ENCODE measurements at regions not wholly inside any gene's neighbourhood (a gene's known extent, or its start where the extent isn't known, plus 50 kb on each side); places are given as distances from the start of the nearest gene placed in this dataset.

- Histone ChIP-seq H3K27me3 (ENCODE audit: control insufficient read depth in 2 of 2, insufficient read depth in 1 of 2, low read length in 1 of 2) (no peaks in the 10 kb centered on the region), H3K4me3 (ENCODE audit: low read length in 2 of 2) (no peak overlapping the region), H3K4me1 (ENCODE audit: control insufficient read depth in 2 of 2, insufficient read depth in 2 of 2, low read length in 2 of 2) (no peaks in the 10 kb centered on the region), H3K27ac (ENCODE audit: low read depth in 1 of 2, low read length in 1 of 2) (no peak overlapping the region), H3K9me3 (ENCODE audit: control insufficient read depth in 2 of 2, insufficient read depth in 1 of 2, low read length in 1 of 2) (no peaks in the 10 kb centered on the region), H3K36me3 (ENCODE audit: control insufficient read depth in 2 of 2, insufficient read depth in 2 of 2, low read length in 1 of 2) (no peaks in the 10 kb centered on the region)
- 92% methylated on average over 3 of the region's 3 CpGs for WGBS
- DNase-seq (ENCODE audit: low read depth in 6 of 9, low spot score in 9 of 9), result no peak
Observed at GRCh38 chr4:166366012-166366411, 493.0 kb downstream of the TLL1 start.

- Histone ChIP-seq H3K4me3 (ENCODE audit: low read length in 2 of 2) (no peak overlapping the region), H3K27ac (ENCODE audit: low read depth in 1 of 2, low read length in 1 of 2) (no peak overlapping the region), H3K4me1 (ENCODE audit: control insufficient read depth in 2 of 2, insufficient read depth in 2 of 2, low read length in 2 of 2) (no peaks in the 10 kb centered on the region), H3K27me3 (ENCODE audit: control insufficient read depth in 2 of 2, insufficient read depth in 1 of 2, low read length in 1 of 2) (no peaks in the 10 kb centered on the region), H3K36me3 (ENCODE audit: control insufficient read depth in 2 of 2, insufficient read depth in 2 of 2, low read length in 1 of 2) (no peaks in the 10 kb centered on the region), H3K9me3 (ENCODE audit: control insufficient read depth in 2 of 2, insufficient read depth in 1 of 2, low read length in 1 of 2) (peaks cover 0 to 23% of the 10 kb centered on the region in 2 donors)
- WGBS, result 98% methylated on average over 1 of the region's 1 CpG
- no peak for DNase-seq (ENCODE audit: low read depth in 6 of 9, low spot score in 9 of 9)
Observed at GRCh38 chr4:166377578-166377977, 504.5 kb downstream of the TLL1 start.

GRCh38 chr4:166386491-166387360, 513.7 kb downstream of the TLL1 start:
- no peak for DNase-seq (ENCODE audit: low read depth in 6 of 9, low spot score in 9 of 9)
- Histone ChIP-seq H3K27me3 (ENCODE audit: control insufficient read depth in 2 of 2, insufficient read depth in 1 of 2, low read length in 1 of 2) (no peaks in the 10 kb centered on the region), H3K4me1 (ENCODE audit: control insufficient read depth in 2 of 2, insufficient read depth in 2 of 2, low read length in 2 of 2) (no peaks in the 10 kb centered on the region), H3K36me3 (ENCODE audit: control insufficient read depth in 2 of 2, insufficient read depth in 2 of 2, low read length in 1 of 2) (no peaks in the 10 kb centered on the region), H3K27ac (ENCODE audit: low read depth in 1 of 2, low read length in 1 of 2) (no peak overlapping the region), H3K4me3 (ENCODE audit: low read length in 2 of 2) (no peak overlapping the region), H3K9me3 (ENCODE audit: control insufficient read depth in 2 of 2, insufficient read depth in 1 of 2, low read length in 1 of 2) (no peaks in the 10 kb centered on the region)
- 77% methylated on average over 6 of the region's 6 CpGs for WGBS

- Histone ChIP-seq H3K27ac (ENCODE audit: low read depth in 1 of 2, low read length in 1 of 2) (no peak overlapping the region), H3K36me3 (ENCODE audit: control insufficient read depth in 2 of 2, insufficient read depth in 2 of 2, low read length in 1 of 2) (no peaks in the 10 kb centered on the region), H3K27me3 (ENCODE audit: control insufficient read depth in 2 of 2, insufficient read depth in 1 of 2, low read length in 1 of 2) (no peaks in the 10 kb centered on the region), H3K4me1 (ENCODE audit: control insufficient read depth in 2 of 2, insufficient read depth in 2 of 2, low read length in 2 of 2) (no peaks in the 10 kb centered on the region), H3K4me3 (ENCODE audit: low read length in 2 of 2) (no peak overlapping the region), H3K9me3 (ENCODE audit: control insufficient read depth in 2 of 2, insufficient read depth in 1 of 2, low read length in 1 of 2) (no peaks in the 10 kb centered on the region)
- WGBS, result 83% methylated on average over 1 of the region's 1 CpG
- DNase-seq (ENCODE audit: low read depth in 6 of 9, low spot score in 9 of 9), result no peak
Observed at GRCh38 chr4:166391501-166391900, 518.5 kb downstream of the TLL1 start.

GRCh38 chr4:166399021-166399420, 526.0 kb downstream of the TLL1 start:
- no peaks in the 10 kb centered on the region for H3K36me3 ChIP-seq (ENCODE audit: control insufficient read depth in 2 of 2, insufficient read depth in 2 of 2, low read length in 1 of 2)
- no peaks in the 10 kb centered on the region for H3K27me3 ChIP-seq (ENCODE audit: control insufficient read depth in 2 of 2, insufficient read depth in 1 of 2, low read length in 1 of 2)
- WGBS, result 75% methylated on average over 1 of the region's 1 CpG
- no peaks in the 10 kb centered on the region for H3K4me1 ChIP-seq (ENCODE audit: control insufficient read depth in 2 of 2, insufficient read depth in 2 of 2, low read length in 2 of 2)
- DNase-seq (ENCODE audit: low read depth in 6 of 9, low spot score in 9 of 9), result no peak
- no peak overlapping the region for H3K4me3 ChIP-seq (ENCODE audit: low read length in 2 of 2)
- H3K27ac ChIP-seq (ENCODE audit: low read depth in 1 of 2, low read length in 1 of 2), result no peak overlapping the region
- no peaks in the 10 kb centered on the region for H3K9me3 ChIP-seq (ENCODE audit: control insufficient read depth in 2 of 2, insufficient read depth in 1 of 2, low read length in 1 of 2)

GRCh38 chr4:166400270-166400894, 527.3 kb downstream of the TLL1 start:
- DNase-seq (ENCODE audit: low read depth in 6 of 9, low spot score in 9 of 9), result no peak

GRCh38 chr4:166413356-166413755, 540.3 kb downstream of the TLL1 start:
- no peaks in the 10 kb centered on the region for H3K9me3 ChIP-seq (ENCODE audit: control insufficient read depth in 2 of 2, insufficient read depth in 1 of 2, low read length in 1 of 2)
- H3K4me3 ChIP-seq (ENCODE audit: low read length in 2 of 2), result no peak overlapping the region
- 8% methylated on average over 1 of the region's 1 CpG for WGBS
- H3K36me3 ChIP-seq (ENCODE audit: control insufficient read depth in 2 of 2, insufficient read depth in 2 of 2, low read length in 1 of 2), result no peaks in the 10 kb centered on the region
- H3K27me3 ChIP-seq (ENCODE audit: control insufficient read depth in 2 of 2, insufficient read depth in 1 of 2, low read length in 1 of 2), result no peaks in the 10 kb centered on the region
- no peak for DNase-seq (ENCODE audit: low read depth in 6 of 9, low spot score in 9 of 9)
- H3K27ac ChIP-seq (ENCODE audit: low read depth in 1 of 2, low read length in 1 of 2), result no peak overlapping the region
- H3K4me1 ChIP-seq (ENCODE audit: control insufficient read depth in 2 of 2, insufficient read depth in 2 of 2, low read length in 2 of 2), result no peaks in the 10 kb centered on the region

More at GRCh38 chr4:166400270-166400894, 527.3 kb downstream of the TLL1 start:
- no peak overlapping the region for H3K27ac ChIP-seq (ENCODE audit: low read depth in 1 of 2, low read length in 1 of 2)
- H3K4me3 ChIP-seq (ENCODE audit: low read length in 2 of 2), result no peak overlapping the region
- no peaks in the 10 kb centered on the region for H3K36me3 ChIP-seq (ENCODE audit: control insufficient read depth in 2 of 2, insufficient read depth in 2 of 2, low read length in 1 of 2)
- H3K27me3 ChIP-seq (ENCODE audit: control insufficient read depth in 2 of 2, insufficient read depth in 1 of 2, low read length in 1 of 2), result no peaks in the 10 kb centered on the region
- WGBS, result 91% methylated on average over 5 of the region's 5 CpGs
- H3K4me1 ChIP-seq (ENCODE audit: control insufficient read depth in 2 of 2, insufficient read depth in 2 of 2, low read length in 2 of 2), result no peaks in the 10 kb centered on the region
- no peaks in the 10 kb centered on the region for H3K9me3 ChIP-seq (ENCODE audit: control insufficient read depth in 2 of 2, insufficient read depth in 1 of 2, low read length in 1 of 2)

- no peak overlapping the region for H3K4me3 ChIP-seq (ENCODE audit: low read length in 2 of 2)
- no peaks in the 10 kb centered on the region for H3K9me3 ChIP-seq (ENCODE audit: control insufficient read depth in 2 of 2, insufficient read depth in 1 of 2, low read length in 1 of 2)
- DNase-seq (ENCODE audit: low read depth in 6 of 9, low spot score in 9 of 9), result no peak
- WGBS, result 90% methylated on average over 1 of the region's 1 CpG
- no peaks in the 10 kb centered on the region for H3K4me1 ChIP-seq (ENCODE audit: control insufficient read depth in 2 of 2, insufficient read depth in 2 of 2, low read length in 2 of 2)
- no peak overlapping the region for H3K27ac ChIP-seq (ENCODE audit: low read depth in 1 of 2, low read length in 1 of 2)
- H3K36me3 ChIP-seq (ENCODE audit: control insufficient read depth in 2 of 2, insufficient read depth in 2 of 2, low read length in 1 of 2), result no peaks in the 10 kb centered on the region
- no peaks in the 10 kb centered on the region for H3K27me3 ChIP-seq (ENCODE audit: control insufficient read depth in 2 of 2, insufficient read depth in 1 of 2, low read length in 1 of 2)
Observed at GRCh38 chr4:166414431-166414830, 541.4 kb downstream of the TLL1 start.

GRCh38 chr4:166415749-166416148, 542.7 kb downstream of the TLL1 start:
- no peak overlapping the region for H3K27ac ChIP-seq (ENCODE audit: low read depth in 1 of 2, low read length in 1 of 2)
- H3K36me3 ChIP-seq (ENCODE audit: control insufficient read depth in 2 of 2, insufficient read depth in 2 of 2, low read length in 1 of 2), result no peaks in the 10 kb centered on the region
- 90% methylated on average over 4 of the region's 4 CpGs for WGBS
- H3K27me3 ChIP-seq (ENCODE audit: control insufficient read depth in 2 of 2, insufficient read depth in 1 of 2, low read length in 1 of 2), result no peaks in the 10 kb centered on the region
- no peaks in the 10 kb centered on the region for H3K4me1 ChIP-seq (ENCODE audit: control insufficient read depth in 2 of 2, insufficient read depth in 2 of 2, low read length in 2 of 2)
- H3K4me3 ChIP-seq (ENCODE audit: low read length in 2 of 2), result no peak overlapping the region
- peaks cover 0 to 5% of the 10 kb centered on the region in 2 donors for H3K9me3 ChIP-seq (ENCODE audit: control insufficient read depth in 2 of 2, insufficient read depth in 1 of 2, low read length in 1 of 2)
- no peak for DNase-seq (ENCODE audit: low read depth in 6 of 9, low spot score in 9 of 9)
